ENCODE measurements at regions not wholly inside any gene's neighbourhood (a gene's known extent, or its start where the extent isn't known, plus 50 kb on each side); places are given as distances from the start of the nearest gene placed in this dataset.

DNA sequence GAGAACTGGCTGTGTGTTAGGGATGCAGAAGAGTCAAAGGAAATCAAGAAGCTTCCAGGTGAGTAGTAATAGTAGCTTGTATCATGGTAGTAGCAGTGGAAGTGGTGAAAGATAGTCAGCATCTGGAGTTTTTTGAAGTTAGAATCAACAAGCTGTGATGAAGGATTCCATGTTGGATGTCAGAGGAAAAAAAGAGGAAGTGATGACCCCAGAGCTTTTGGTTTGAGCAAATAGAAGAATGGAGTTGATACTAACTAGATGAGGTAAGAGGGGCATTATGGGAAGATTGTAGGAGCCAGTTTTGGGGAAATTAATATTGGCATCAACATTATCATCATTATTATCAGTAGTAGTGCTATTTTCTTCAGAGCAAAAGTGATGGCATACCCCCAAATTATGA is 542.2 kb downstream of the XIRP2 start:
- H3K36me3 Mint-ChIP-seq (ENCODE audit: low read depth) = no peaks in the 10 kb centered on the region
- no peaks in the 10 kb centered on the region for H3K27me3 Mint-ChIP-seq (ENCODE audit: low read depth)
- TF ChIP-seq, protein P1, sequence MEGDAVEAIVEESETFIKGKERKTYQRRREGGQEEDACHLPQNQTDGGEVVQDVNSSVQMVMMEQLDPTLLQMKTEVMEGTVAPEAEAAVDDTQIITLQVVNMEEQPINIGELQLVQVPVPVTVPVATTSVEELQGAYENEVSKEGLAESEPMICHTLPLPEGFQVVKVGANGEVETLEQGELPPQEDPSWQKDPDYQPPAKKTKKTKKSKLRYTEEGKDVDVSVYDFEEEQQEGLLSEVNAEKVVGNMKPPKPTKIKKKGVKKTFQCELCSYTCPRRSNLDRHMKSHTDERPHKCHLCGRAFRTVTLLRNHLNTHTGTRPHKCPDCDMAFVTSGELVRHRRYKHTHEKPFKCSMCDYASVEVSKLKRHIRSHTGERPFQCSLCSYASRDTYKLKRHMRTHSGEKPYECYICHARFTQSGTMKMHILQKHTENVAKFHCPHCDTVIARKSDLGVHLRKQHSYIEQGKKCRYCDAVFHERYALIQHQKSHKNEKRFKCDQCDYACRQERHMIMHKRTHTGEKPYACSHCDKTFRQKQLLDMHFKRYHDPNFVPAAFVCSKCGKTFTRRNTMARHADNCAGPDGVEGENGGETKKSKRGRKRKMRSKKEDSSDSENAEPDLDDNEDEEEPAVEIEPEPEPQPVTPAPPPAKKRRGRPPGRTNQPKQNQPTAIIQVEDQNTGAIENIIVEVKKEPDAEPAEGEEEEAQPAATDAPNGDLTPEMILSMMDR (IDR thresholded peaks at IDR 0.05; ENCODE audit: unreplicated experiment in 3 of 3) = no peak
- no peak overlapping the region for H3K27ac Mint-ChIP-seq
- peaks cover 2% of the 10 kb centered on the region for H3K4me1 Mint-ChIP-seq
- no peaks in the 10 kb centered on the region for H3K9me3 Mint-ChIP-seq
- no peak overlapping the region for H3K4me3 Mint-ChIP-seq

GRCh38 chr2:167424803-167425755 is 536.8 kb downstream of the XIRP2 start:
- no peaks in the 10 kb centered on the region for H3K27me3 Mint-ChIP-seq (ENCODE audit: low read depth)
- TF ChIP-seq, protein P1 (IDR thresholded peaks at IDR 0.05; ENCODE audit: unreplicated experiment in 3 of 3) = no peak

DNA sequence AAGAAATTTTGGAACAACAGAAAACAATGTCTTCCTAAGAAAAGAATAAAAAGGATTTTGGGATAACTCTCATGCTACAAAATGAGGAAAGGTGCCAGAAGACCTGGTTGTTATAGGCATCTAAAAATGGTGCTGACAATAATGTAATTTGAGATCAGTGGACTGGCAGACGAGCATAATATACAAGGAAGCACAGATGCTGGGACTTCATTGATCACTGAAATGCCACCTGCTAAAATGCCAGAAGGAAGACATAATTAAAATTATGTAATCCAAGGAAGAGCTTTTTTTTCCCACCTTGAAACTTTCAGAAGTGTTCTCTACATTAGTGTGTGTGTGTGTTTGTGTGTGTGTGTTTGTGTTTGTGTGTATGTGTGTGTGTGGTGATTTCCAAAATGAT is 535.9 kb downstream of the XIRP2 start:
- TF ChIP-seq, protein P1 (IDR thresholded peaks at IDR 0.05; ENCODE audit: unreplicated experiment in 3 of 3) = no peak
- Mint-ChIP-seq H3K36me3 (ENCODE audit: low read depth) (no peaks in the 10 kb centered on the region), H3K27ac (peak overlapping the region in 2 of 3 experiments; percentile 7 to 9), H3K4me3 (no peak overlapping the region), H3K4me1 (peaks cover 57% of the 10 kb centered on the region), H3K9me3 (no peaks in the 10 kb centered on the region), H3K27me3 (ENCODE audit: low read depth) (no peaks in the 10 kb centered on the region)

More at GRCh38 chr2:167424803-167425755, 536.8 kb downstream of the XIRP2 start:
- Mint-ChIP-seq H3K4me3 (no peak overlapping the region), H3K4me1 (peaks cover 49% of the 10 kb centered on the region), H3K9me3 (no peaks in the 10 kb centered on the region), H3K36me3 (ENCODE audit: low read depth) (no peaks in the 10 kb centered on the region), H3K27ac (peak overlapping the region in 2 of 3 experiments; percentile 7 to 9)

GRCh38 chr2:167423731-167424130 is 535.5 kb downstream of the XIRP2 start:
- H3K4me1 Mint-ChIP-seq = peaks cover 61% of the 10 kb centered on the region

DNA sequence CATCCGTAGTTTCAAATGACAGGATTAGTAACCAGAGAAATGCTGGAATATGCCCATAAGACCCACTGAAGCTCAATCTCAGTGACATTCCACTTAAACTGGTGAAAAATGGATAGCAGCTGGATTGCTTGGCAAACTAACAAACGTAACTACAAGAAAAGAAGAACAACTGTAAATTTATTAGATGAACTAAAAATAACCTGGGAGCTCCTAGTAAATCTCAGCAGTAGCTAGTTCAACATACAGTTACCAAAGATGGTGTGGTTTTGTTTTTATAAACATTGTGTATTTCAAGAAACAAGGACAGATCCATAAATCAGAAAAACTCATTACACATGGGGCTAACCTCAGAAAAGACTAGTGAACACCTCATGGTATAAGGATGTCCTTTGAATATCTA is 531.9 kb downstream of the XIRP2 start:
- peaks cover 6% of the 10 kb centered on the region for H3K9me3 Mint-ChIP-seq
- TF ChIP-seq, protein P1 (IDR thresholded peaks at IDR 0.05; ENCODE audit: unreplicated experiment in 3 of 3) = no peak
- H3K27me3 Mint-ChIP-seq (ENCODE audit: low read depth) = no peaks in the 10 kb centered on the region
- H3K27ac Mint-ChIP-seq = peak overlapping the region; percentile 47 to 66 (median 52)
- peaks cover 5% of the 10 kb centered on the region for H3K36me3 Mint-ChIP-seq (ENCODE audit: low read depth)
- H3K4me3 Mint-ChIP-seq = peak overlapping the region in 1 of 3 experiments; percentile 3
- peaks cover 64% of the 10 kb centered on the region for H3K4me1 Mint-ChIP-seq

More at GRCh38 chr2:167423731-167424130, 535.5 kb downstream of the XIRP2 start:
- H3K9me3 Mint-ChIP-seq = no peaks in the 10 kb centered on the region
- H3K27ac Mint-ChIP-seq = no peak overlapping the region
- H3K27me3 Mint-ChIP-seq (ENCODE audit: low read depth) = no peaks in the 10 kb centered on the region
- no peaks in the 10 kb centered on the region for H3K36me3 Mint-ChIP-seq (ENCODE audit: low read depth)
- no peak overlapping the region for H3K4me3 Mint-ChIP-seq
- TF ChIP-seq, protein P1 (IDR thresholded peaks at IDR 0.05; ENCODE audit: unreplicated experiment in 3 of 3) = no peak
